ENCODE measurements at regions not wholly inside any gene's neighbourhood (a gene's known extent, or its start where the extent isn't known, plus 50 kb on each side); places are given as distances from the start of the nearest gene placed in this dataset.

GRCh38 chr3:192038726-192039125 lies 577.8 kb downstream of the PYDC2 start:
- H3K9me3 ChIP-seq (ENCODE audit: low read depth) = no peaks in the 10 kb centered on the region
- no peaks in the 10 kb centered on the region for H3F3A ChIP-seq (ENCODE audit: low read depth)
- no peak overlapping the region for H2AFZ ChIP-seq (replicated peaks)
- no peak overlapping the region for H3K27ac ChIP-seq
- TF ChIP-seq CTCF (IDR thresholded peaks at IDR 0.05) (no peak), EZH2 (IDR thresholded peaks at IDR 0.05) (no peak), EZH2phosphoT487 (IDR thresholded peaks at IDR 0.05) (no peak)
- H3K36me3 ChIP-seq = no peaks in the 10 kb centered on the region
- H4K20me1 ChIP-seq (ENCODE audit: low read depth) = no peaks in the 10 kb centered on the region
- H3K9me3 Mint-ChIP-seq = peaks cover 6% of the 10 kb centered on the region
- H3K36me3 Mint-ChIP-seq = peaks cover 5% of the 10 kb centered on the region
- DNase-seq (ENCODE audit: low spot score) = no peak
- H3K4me3 ChIP-seq = no peak overlapping the region
- H3K27me3 ChIP-seq = no peaks in the 10 kb centered on the region
- peaks cover 17% of the 10 kb centered on the region for H3K4me1 ChIP-seq
- peaks cover 2% of the 10 kb centered on the region for H3K27me3 Mint-ChIP-seq (ENCODE audit: insufficient read depth, low read depth)
- H3K4me3 Mint-ChIP-seq = no peak overlapping the region
- no peak overlapping the region for H3K27ac Mint-ChIP-seq
- no peak overlapping the region for H3K4me2 ChIP-seq
- H3K9ac ChIP-seq = no peak overlapping the region
- peaks cover 17% of the 10 kb centered on the region for H3K4me1 Mint-ChIP-seq
- H3K79me2 ChIP-seq (ENCODE audit: low read depth) = no peaks in the 10 kb centered on the region

GRCh38 chr3:192039593-192039992 lies 578.6 kb downstream of the PYDC2 start:
- TF ChIP-seq EZH2phosphoT487 (IDR thresholded peaks at IDR 0.05) (no peak), CTCF (IDR thresholded peaks at IDR 0.05) (no peak), EZH2 (IDR thresholded peaks at IDR 0.05) (no peak)
- H3K4me2 ChIP-seq = no peak overlapping the region
- no peaks in the 10 kb centered on the region for H4K20me1 ChIP-seq (ENCODE audit: low read depth)
- peaks cover 8% of the 10 kb centered on the region for H3K36me3 Mint-ChIP-seq
- no peaks in the 10 kb centered on the region for H3K9me3 ChIP-seq (ENCODE audit: low read depth)
- H3K4me1 ChIP-seq = peaks cover 17% of the 10 kb centered on the region
- no peaks in the 10 kb centered on the region for H3K79me2 ChIP-seq (ENCODE audit: low read depth)
- H3K4me3 ChIP-seq = no peak overlapping the region
- no peak overlapping the region for H3K9ac ChIP-seq
- H3K4me3 Mint-ChIP-seq = no peak overlapping the region
- no peaks in the 10 kb centered on the region for H3K27me3 ChIP-seq
- H2AFZ ChIP-seq (replicated peaks) = peak overlapping the region; percentile 65
- no peak for DNase-seq (ENCODE audit: low spot score)
- peaks cover 17% of the 10 kb centered on the region for H3K4me1 Mint-ChIP-seq
- H3K27ac ChIP-seq = no peak overlapping the region
- H3K36me3 ChIP-seq = no peaks in the 10 kb centered on the region
- H3K27ac Mint-ChIP-seq = no peak overlapping the region
- peaks cover 2% of the 10 kb centered on the region for H3K27me3 Mint-ChIP-seq (ENCODE audit: insufficient read depth, low read depth)
- H3K9me3 Mint-ChIP-seq = peaks cover 13% of the 10 kb centered on the region
- H3F3A ChIP-seq (ENCODE audit: low read depth) = no peaks in the 10 kb centered on the region

- Histone ChIP-seq H3K9me3 (ENCODE audit: low read depth) (no peaks in the 10 kb centered on the region), H3K79me2 (ENCODE audit: low read depth) (no peaks in the 10 kb centered on the region), H3K4me2 (no peak overlapping the region), H3K4me1 (peaks cover 23% of the 10 kb centered on the region), H3F3A (ENCODE audit: low read depth) (peaks cover 3% of the 10 kb centered on the region), H3K9ac (no peak overlapping the region), H3K27me3 (no peaks in the 10 kb centered on the region), H3K36me3 (no peaks in the 10 kb centered on the region), H3K27ac (no peak overlapping the region), H3K4me3 (no peak overlapping the region), H4K20me1 (ENCODE audit: low read depth) (no peaks in the 10 kb centered on the region), H2AFZ (replicated peaks) (no peak overlapping the region)
- peaks cover 20% of the 10 kb centered on the region for H3K9me3 Mint-ChIP-seq
- TF ChIP-seq EZH2phosphoT487 (IDR thresholded peaks at IDR 0.05) = no peak
- TF ChIP-seq CTCF (IDR thresholded peaks at IDR 0.05) = no peak
- no peak for TF ChIP-seq EZH2 (IDR thresholded peaks at IDR 0.05)
- peaks cover 12% of the 10 kb centered on the region for H3K36me3 Mint-ChIP-seq
- H3K4me1 Mint-ChIP-seq = peaks cover 17% of the 10 kb centered on the region
- H3K4me3 Mint-ChIP-seq = no peak overlapping the region
- H3K27ac Mint-ChIP-seq = peak overlapping the region; percentile 3
- peaks cover 2% of the 10 kb centered on the region for H3K27me3 Mint-ChIP-seq (ENCODE audit: insufficient read depth, low read depth)
- DNase-seq (ENCODE audit: low spot score) = no peak
Measured at GRCh38 chr3:192040282-192041043, 579.5 kb downstream of the PYDC2 start.

All from neural progenitor cell (in vitro differentiated cells).